ENCODE measurements at regions not wholly inside any gene's neighbourhood (a gene's known extent, or its start where the extent isn't known, plus 50 kb on each side); places are given as distances from the start of the nearest gene placed in this dataset.

DNA sequence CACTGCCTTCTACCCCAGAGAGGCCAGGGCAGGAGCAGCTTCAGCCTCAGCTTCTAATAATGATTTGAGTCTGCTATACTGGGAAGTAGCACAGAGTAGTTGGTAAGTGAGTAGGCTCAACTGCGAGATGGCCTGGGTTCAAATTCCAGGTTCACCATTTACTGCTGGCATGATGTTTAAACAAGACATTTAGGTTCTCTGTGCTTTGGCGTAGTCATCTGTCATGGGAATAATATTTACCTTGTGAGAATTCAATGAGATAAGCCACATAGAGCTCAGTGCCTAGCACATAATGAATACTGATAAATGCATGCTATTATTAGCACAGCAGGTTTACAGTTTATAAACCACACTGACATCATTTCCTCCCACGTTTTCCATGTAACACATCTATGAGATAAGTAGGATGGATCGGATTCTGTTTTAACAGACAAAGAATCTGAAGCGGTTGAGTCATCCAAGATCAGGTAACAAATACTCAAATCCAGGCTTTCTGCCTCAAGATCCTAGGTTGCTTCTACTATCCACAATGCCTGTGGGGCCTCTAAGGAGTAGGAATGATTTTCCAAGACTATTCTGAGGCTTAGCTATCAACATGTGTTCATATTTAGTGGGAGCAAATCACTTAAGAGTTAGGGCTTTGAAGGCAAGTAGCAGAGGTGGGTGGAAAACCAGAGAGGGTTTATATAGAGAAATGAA lies 72.9 kb upstream of the DTNBP1 start:
- no peak for DNase-seq (ENCODE audit: low read depth)

DNA sequence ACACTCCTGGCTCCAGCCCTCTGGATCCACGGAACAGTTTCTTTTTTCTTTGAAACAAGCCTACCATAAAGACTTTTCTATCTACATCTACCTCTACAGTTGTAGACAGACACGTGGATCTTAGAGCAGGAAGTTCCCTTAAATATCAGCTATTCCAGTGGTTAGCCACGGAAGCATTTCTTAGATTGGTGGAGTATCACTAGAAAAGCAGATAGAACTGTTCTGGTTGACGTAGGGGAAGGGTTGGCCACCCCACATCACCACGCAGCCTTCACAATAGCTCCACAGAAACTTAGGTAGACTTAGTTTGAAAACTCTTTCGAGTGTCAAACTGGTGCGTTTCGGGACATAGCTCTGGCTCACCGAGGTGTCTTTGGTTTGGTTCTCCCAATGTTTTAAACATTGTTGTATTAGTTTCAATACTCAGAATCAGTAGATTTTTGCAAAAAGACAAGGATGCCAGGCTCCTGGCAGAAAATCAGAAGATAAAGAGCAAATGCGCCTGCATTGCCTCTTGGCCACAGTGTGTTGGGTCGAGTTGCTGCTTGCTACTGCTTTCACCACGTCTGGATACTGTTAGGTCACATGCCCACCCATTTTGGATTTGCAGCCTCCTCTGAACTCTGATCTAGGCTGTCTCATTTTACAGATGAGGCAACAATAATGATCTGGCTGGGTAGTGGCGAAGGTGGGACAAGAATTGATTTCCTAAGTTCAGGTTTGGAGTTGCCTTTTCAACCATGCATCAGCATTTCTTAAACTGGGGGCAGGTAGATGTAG lies 71.5 kb upstream of the DTNBP1 start:
- DNase-seq (ENCODE audit: low read depth), result no peak

DNA sequence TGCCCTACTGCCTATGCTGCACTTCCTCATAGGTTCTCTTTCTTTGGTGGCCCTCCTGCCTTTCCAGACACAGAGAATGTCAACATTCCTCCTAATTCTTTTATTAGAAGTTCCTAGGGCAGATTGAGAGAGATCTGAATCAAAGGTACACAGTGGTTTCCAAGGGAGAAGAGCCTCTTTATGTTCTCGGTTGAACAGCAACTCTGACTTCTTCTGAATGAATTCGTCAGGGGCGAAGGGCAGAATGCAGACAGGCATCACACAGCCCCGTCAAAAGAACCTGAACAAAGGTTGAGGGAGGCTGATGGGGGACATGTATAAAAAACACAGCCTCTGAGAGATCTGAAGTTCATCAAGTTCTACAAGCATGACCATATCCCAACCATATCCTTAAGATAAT lies 68.1 kb upstream of the DTNBP1 start:
- DNase-seq (ENCODE audit: low read depth), result no peak

DNA sequence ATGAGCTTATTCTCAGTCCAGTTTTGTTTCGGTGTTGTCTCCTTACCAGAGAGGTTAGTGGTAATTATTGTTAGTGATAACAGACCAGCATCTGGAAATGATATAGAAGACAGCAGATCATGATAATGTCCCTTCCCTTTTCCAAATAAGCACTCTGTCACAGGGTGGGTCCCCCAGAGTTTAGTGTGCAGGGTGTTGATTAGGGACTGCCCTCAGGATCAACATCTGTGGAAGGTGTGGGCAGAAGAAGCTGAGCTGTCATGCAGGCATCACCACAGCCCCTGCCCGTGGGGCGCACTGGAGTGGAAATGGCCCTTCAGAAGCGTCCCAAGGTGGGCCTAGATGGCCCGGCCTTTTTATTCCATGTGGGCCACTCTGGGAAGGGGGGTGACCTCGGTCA lies 67.6 kb upstream of the DTNBP1 start:
- no peak for DNase-seq (ENCODE audit: low read depth)

DNA sequence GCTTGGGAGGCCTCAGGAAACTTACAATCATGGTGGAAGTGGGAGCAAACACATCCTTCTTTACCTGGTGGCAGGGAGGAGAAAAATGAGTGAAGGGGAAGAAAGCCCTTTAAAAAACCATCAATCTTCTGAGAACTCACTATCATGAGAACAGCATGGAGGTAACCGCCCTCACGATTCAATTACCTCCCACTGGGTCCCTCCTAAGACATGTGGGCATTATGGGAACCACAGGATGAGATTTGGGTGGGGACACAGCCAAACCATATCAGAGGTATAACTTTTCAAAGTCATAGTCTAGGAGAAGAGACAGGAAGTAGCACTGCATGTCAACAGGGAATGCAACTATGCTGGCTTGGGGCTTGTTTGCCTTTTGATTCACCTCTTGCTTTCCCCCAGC lies 59.9 kb upstream of the DTNBP1 start:
- DNase-seq (ENCODE audit: low read depth), result no peak

DNA sequence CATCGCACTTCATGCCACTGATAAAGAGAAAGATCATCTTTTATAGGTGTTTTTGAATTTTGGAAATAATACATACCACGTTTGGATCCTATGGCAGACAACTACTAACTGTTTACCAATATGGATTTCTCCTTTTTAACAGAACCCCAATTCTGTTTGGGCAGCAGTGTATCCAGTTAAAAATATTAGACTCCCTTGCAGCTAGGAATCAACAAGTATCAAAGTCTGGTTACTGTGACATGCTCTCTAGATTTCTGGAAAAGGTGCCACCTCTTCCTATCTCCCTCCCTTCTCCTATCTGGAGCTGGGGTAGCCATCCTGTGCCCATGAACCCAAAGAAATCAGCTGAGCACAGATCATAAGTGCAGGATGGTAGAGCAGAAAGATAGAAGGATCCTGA lies 54.1 kb upstream of the DTNBP1 start:
- no peak for DNase-seq (ENCODE audit: low read depth)

DNA sequence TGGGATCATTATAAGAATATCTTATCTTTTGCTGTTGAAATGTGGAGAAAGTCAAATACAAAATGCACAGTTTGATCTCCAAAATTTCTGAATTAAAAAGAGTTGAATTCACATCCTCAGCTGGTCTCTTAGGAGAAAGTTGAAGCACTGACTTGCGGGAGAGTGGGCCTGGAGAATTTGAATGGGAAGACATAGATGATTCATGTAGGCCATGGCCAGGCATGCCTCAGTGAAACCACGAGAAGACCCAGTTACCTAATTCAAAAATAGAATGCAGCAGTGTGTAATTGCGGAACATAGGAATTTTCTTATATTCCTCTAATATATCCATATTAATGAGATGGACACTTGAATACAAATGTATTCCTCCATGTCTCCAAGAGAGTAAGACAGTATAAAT lies 53.0 kb upstream of the DTNBP1 start:
- no peak for DNase-seq (ENCODE audit: low read depth)

DNA sequence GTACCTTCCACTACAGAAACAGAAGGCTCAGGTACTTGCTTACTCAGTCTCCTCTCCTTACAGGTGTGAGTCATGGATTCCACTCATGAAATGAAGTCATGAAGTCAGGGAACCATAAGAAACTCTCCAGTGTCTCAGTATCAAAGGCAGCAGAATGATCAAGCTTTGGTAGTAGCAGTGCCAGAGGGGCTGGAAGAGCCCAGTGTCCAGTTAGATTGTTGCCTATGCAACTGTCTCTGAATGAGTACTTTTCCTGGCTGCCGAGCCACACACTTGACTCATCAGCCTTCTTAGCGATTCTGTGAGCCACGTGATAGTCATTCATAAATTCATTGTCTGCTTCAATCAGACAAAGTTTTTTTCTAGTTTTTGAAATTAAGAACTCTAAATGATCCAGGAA lies 52.2 kb upstream of the DTNBP1 start:
- no peak for DNase-seq (ENCODE audit: low read depth)

DNA sequence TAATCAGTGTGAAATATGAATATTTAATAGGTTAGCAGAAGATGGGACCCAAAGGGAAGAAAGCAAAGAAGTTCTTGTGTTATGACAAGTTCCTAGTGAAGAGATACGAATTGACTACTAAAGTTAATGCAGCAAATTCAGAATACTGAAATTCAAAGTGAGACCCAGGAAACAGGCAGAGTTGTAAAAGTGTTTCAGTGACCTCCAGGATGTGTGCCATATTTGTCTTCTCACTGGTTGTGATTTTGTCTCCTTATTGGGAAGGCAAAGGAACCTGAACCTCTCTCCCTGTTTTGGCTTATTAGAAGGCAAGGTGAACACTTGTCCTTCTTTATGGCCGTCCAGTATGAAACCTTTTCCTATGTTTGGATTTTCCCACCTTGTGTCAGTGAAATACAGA lies 51.8 kb upstream of the DTNBP1 start:
- DNase-seq (ENCODE audit: low read depth), result no peak

DNA sequence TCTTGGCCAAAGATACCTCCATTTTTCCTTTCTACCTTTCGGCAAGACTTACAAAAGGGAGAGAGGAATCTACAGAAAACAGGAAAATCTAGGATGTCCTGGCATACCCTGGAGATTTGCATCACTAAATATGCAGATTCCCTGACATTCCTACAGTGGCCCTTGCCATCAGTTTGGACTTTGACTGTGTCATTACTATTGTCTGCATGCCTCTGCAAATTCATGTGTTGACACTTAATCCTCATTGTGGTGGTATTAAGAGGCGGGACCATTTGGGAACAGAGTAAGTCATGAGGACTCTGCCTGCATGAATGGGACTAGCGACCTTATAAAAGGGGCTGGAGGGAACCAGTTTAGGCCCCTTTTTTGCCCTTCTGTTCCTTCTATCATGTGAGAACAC lies 50.5 kb upstream of the DTNBP1 start:
- no peak for DNase-seq (ENCODE audit: low read depth)

DNA sequence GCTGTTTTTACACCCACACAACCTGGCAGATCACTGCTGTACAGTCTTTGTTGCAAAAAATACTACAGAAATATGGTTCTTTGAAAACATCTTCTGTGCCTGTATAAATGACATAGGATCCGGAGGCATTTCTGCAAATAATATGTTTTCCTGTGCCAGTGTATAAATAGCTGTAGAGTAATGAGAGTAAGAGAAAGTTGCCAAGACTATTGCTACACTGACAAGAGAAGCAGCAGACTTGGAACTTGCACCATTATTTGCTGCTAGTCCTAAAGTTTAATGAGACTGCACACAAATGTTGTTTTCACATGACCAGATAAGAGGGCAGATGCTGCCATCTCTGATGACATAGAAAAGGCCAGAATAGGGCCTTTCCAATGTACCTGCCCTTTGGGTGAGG lies 50.0 kb upstream of the DTNBP1 start:
- no peak for DNase-seq (ENCODE audit: low read depth)
